ENCODE measurements at regions not wholly inside any gene's neighbourhood (a gene's known extent, or its start where the extent isn't known, plus 50 kb on each side); places are given as distances from the start of the nearest gene placed in this dataset.

DNA sequence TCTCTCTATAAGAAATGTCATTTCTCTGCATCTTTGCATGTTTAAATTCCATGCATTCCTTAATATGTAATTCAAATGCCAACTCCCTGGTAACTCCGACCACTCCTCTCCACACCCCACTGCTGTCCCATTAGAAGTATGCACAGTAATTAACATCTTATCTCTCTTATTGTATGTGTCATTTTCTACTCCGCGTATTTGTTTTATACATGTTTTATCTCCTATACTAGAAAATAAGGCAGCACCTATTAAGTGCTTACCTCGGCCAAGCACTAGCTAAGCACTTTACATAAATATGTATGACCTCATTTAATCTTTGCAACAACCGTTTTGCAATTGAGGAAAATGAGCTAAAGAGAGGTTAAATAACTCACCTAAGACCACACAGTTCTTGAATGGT is 469.8 kb downstream of the BCAT1 start:
- no peak for DNase-seq (ENCODE audit: low spot score)

DNA sequence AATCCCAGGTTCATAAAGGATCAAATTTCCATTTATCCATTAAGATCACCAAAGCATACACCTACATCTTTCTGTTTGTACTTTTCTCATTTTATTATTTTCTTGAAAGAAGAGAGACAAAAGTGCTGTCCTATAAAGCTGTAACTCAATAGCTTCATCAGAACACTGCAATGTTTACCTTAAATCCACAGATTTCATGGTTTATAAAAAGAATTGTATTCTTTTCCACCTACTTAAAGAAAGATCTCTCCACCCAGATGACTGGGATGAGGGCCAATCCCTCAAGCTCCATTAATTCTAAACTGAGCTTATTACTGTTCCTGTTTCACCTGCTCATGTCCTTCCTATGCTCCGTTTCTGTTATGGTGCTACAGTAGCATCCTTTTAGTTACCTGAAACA is 470.6 kb downstream of the BCAT1 start:
- DNase-seq (ENCODE audit: low spot score), result no peak

DNA sequence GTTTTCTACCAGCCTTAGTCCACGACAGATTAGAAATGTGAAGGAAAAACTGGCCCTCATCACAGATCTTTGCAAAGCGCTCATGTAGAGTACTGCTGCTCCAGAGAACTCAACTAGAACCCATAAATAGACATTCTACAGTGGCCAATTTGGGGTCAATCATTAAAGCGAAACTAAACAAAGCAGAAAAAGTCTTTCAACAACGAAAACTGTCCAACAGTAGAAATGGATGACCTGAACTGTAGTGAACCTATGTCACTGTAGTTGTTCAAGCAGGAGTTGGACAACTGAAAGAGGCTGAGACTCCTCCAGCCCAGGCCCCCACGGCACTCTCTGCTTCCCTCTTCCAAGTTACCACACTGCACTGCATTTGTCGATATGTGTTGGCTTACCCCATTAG is 472.6 kb downstream of the BCAT1 start:
- DNase-seq (ENCODE audit: low spot score), result no peak

DNA sequence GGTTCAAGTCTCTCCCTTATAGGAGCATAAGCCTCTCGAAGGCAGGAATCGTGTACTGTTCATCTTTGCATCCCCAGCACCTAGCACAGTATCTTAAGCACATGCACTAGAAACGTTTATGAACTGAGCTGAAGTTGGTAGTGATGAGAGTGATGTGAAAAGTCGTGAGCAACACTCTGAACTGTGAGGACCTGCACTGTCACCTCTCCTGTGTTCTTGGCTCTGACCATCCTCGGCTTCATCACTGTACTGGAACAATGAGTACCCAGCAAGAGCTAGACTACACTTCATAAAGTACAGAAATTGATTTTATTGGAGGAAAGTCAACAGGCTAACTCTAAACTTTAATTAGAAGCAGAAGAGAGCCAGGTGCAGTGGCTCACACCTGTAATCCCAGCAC is 473.6 kb downstream of the BCAT1 start:
- no peak for DNase-seq (ENCODE audit: low spot score)

DNA sequence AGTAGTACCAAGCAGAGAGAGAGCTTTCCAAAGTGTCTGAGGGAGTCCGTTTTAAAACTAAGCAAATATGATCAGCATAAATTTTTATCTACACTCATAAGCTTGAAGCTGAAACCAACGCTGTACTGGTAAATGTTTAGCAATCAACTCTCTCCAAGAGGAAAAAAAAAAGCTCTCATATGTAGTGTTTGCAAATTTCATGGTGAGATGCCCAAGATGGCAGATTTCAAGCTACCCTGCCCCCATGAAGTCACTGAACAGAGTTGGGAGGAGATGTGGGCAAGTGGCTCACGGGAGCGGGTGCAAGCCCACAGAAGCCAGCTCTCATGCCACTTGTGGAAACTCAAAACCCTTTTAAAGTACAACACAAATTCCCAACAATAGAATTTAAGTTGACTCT is 475.8 kb downstream of the BCAT1 start:
- DNase-seq (ENCODE audit: low spot score), result no peak

DNA sequence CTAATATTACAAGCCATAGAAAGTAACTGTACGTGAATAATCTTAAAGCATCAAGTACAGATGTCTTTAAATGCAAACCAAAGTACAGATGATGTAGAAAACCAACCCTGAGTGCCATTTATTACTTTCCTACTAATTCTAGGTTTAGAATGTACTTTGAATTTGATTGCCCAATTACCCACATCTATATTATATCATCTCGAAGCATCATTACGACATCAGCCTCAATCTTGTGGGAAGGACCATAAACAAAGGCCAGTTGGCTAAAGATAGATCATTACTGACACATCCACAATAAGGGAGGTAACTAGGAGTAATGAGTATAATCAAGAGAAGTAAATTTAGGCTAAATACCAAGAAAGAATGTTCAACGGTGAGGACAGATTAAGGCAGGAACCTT is 478.9 kb downstream of the BCAT1 start:
- no peak for DNase-seq (ENCODE audit: low spot score)

DNA sequence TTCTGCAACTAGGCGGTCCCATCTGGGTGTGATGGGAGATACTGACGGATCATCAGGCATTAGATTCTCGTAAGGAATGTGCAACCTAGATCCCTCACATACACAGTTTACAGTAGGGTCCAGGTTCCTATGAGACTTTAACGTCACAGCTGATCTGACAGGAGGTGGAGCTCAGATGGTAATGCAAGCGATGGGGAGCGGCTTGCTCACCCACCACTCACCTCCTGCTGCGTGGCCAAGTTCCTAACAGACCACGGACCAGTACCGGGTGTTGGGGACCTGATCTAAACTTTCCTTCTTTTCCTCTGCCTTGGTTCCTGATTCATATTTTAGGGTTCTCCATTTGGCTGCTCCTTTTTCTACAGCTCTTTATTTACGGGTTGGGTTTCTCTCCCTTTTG is 479.8 kb downstream of the BCAT1 start:
- DNase-seq (ENCODE audit: low spot score), result no peak

DNA sequence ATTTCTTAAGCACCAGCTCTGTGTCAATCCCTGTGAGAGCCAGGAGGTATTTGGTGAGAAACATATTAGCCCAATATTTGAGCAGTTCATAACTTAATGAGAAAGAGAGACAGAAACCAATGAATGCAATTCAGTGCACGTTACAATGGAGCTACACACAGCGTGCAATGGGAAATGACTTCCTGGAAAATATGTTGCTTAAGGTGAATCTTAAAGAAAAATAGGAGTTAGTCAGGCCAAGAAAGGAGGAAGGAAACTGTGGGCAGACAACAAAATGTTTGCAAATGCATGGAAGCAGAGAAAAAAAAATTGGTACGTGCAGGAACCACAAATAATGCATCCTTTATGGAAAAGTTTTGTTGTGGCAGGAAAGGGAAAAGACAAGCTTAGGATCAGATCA is 481.7 kb downstream of the BCAT1 start:
- DNase-seq (ENCODE audit: low spot score), result no peak

DNA sequence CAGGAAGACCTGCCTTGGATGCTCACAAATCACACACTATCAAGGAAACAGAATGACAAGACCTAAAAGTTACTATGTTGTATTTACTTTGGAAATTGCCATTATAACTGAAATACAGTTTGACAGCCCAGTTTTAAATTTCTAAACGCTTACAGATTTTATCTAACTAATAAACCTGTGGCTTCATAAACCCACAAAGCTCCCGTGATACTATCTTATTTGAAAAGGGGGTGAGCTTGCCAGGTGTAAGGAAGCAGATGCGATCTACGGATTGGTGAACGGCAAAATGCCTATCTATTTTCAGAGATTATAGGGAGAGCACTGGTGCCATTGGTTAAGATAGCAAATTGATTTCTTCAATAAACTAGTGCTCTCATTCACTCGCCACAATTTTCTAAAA is 485.5 kb downstream of the BCAT1 start:
- DNase-seq (ENCODE audit: low spot score), result no peak

DNA sequence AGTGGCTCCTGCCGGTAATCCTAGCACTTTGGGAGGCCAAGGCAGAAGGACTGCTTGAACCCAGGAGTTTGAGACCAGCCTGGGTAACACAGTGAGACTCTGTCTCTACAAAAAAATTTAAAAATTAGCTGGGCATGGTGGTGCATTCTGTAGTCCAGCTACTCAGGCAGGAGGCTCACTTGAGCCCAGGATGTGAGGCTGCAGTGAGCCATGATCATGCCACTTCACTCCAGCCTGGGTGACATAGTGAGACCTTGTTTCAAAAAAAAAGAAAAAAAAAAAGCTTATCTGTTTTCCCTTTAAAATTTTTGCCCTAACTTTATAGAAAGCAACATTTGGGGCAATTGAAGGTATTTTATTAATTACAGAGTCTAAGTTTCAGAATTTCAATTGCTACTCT is 486.0 kb downstream of the BCAT1 start:
- DNase-seq (ENCODE audit: low spot score), result no peak

DNA sequence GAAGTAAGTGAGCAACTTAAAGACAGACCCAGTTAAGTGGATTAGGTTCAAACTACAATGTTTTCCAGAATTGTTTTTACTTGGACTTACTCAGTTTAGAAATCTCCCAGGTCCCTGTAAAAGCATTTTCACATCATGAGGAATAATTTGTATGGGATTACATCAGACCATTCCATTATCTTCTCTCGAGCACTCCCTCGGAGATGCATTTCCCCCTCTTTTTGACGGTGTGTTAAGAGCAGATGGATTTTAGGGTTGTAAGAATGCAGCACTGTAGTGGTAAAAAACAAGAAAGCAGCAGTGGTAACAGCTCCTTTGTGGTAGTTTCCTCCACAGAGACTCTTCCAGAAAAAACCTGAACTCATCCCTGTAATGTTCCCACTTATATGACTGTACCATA is 488.4 kb downstream of the BCAT1 start:
- no peak for DNase-seq (ENCODE audit: low spot score)

DNA sequence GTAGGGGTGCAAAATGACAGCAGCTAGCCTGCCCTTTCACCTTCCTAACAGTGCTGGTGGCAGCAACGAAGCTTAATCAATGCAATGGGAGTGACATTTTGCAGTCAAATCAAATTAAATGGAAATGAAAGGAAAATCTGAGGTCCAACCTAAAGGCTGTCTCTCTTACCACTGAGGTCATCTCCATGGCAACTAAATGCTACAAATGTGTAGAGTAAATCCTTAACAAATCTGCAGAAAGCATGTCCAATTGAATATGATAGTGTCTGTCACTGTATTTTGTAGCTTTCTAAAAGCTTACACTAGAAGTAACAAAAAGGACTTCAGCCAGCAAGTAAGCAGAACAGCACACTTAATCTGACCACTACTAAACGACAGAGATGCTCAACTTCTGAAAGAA is 488.8 kb downstream of the BCAT1 start:
- no peak for DNase-seq (ENCODE audit: low spot score)

DNA sequence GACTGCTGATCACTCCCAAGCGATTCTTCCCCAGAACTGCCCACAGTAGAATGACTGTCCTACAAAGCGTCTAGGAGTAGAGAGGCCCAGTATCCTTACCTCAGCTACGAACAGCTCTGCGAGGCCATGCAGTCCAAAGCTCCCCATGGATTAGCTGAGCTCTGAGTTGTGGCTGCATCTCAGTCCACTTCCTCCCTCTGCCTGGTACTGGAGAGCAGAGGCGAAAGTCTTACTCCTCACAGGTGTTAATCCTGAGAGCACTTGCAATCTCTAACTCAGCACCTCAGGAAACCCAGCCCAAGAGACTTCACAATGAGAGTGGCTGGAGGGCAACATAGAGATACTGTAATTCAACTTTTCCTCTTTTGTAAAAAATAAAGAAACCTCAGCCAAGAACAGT is 493.1 kb downstream of the BCAT1 start:
- DNase-seq (ENCODE audit: low spot score), result no peak

DNA sequence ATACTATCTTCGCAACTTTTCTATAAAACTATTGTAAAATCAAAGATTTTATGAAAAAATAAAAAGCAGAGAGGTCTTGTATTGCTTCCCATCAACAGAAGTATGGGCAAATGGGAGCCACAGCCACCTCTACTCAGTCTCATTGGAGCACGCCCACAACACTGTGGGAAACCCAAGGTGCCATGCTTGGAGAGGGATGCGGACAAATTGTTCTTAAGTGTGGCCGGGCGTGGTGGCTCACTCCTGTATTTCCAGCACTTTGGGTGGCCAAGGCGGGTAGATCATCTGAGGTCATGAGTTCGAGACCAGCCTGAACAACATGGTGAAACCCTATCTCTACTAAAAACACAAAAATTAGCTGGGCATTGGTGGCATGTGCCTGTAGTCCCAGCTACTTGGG is 498.2 kb upstream of the SOX5 start:
- no peak for DNase-seq (ENCODE audit: low spot score)

DNA sequence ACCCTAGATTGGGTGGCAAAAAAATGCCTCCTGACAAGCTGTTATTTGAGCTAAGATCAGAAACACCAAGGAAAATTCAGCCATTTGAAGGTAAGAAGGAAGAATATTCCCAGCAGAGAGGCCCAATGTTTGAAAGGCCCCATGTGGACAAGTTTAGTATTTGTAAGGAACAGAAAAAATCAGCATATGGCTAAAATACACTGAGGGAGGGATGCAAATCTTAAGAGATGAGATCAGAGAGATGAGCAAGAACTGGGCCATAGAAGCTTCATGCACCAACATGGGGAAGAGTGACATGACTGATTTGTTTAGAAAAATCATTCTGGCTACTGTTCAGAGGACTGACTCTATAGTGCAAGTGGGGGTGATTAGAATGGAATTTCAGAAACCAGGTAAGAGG is 496.8 kb upstream of the SOX5 start:
- DNase-seq (ENCODE audit: low spot score), result no peak

DNA sequence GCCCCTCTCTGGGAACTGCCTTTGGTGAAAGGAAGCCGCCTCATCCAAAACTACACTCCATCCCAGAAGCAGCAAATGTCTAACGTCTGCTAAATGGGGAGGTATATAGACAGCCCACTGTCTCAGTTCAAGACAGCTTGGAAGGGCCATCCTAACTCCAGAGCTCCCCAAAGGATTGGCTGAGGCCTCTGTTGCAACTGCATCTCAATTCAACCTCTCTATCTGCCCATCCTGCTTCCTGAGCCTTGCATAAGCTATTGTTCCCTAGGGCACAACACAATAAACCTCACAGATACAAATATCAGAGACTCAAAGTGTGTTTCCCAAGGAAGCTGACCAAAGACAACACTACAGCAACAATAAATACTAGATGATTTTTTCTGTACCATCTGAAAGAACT is 495.2 kb upstream of the SOX5 start:
- no peak for DNase-seq (ENCODE audit: low spot score)

DNA sequence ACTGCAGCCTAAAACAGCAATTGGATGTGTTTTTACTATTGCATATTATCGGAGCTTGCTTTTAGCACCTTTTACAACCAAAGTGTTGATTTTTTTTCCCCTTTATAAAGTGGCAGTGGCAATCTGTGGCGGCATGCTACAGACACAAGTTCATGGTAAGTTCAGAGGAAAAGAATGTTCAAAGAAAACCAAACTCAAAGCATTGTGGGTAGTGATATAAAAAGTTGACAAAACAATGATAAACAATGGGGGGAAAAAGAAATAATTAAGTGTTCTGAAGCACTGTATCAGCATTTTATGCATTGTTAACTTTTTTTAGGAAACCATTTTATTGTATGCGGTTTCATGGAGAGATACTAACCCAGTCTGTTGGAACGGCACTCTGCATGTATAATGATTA is 492.0 kb upstream of the SOX5 start:
- DNase-seq (ENCODE audit: low spot score), result no peak

DNA sequence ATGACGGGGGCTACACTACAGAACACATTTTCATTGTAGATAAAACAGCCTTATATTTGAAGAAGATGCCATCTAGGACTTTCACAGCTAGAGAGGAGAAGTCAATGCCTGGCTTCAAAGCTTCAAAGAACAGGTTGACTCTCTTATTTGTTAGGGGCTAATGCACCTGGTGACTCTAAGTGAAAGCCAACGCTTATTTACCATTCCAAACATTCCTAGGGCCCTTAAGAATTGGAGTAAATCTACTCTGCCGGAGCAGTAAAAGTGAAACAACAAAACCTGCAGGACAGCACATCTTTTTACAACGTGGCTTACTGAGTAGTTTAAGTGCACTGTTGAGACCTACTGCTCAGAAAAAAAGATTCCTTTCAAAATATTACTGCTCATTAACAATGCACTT is 487.2 kb upstream of the SOX5 start:
- no peak for DNase-seq (ENCODE audit: low spot score)

DNA sequence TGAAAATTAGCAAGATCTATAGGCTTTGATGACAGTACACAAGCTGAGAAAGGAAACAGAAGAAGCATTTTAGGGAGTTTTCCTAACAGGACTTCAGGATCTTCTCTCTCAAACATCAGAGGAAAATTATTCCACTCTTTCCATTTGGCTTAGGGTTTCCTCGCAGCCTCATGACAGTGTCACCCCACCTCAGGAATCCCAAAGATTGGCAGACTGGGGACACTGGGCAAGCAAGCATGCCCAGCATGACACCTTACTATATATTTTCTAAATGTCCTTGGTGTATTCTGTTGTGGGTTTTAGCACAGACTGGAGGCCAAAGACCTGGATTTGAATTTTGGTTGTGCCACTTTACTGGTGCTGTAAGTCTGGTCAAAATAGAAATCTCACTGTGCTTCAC is 482.4 kb upstream of the SOX5 start:
- no peak for DNase-seq (ENCODE audit: low spot score)

DNA sequence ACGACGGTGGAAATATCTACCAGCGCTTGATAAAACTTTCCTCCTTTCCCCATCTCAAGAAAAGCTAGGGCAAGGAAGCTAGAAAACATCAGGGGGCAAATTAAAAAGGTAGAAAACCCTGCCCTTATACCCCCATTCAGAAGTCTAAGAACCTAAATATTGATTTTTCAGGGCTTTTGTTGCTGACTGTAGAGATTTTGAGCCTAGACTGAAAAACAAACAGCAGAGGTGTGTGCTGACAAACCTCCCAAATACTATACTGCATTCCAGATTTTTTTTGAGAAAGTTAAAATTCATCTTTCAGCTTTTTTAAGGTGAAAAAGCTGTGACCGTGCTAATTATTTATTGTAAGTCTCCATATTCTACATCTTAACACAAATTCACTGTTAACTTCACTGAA is 478.3 kb upstream of the SOX5 start:
- no peak for DNase-seq (ENCODE audit: low spot score)

DNA sequence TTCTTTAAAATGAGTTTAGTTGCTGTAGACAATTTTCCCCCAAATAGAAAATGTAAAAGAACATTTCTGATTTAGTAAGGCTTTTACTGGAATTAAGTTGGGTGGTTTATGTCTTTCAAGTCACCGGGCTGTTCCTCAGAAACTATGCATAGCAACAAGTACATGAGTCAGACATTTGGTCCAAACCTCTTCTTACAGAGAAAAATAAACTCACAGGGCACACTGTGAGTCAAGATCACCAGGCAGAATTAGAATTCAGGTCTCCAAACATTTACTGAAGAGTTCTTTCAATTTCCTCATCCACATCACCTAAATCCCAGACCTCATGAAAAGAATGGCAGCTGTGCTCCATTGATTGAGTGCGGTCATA is 476.1 kb upstream of the SOX5 start:
- DNase-seq (ENCODE audit: low spot score), result no peak

DNA sequence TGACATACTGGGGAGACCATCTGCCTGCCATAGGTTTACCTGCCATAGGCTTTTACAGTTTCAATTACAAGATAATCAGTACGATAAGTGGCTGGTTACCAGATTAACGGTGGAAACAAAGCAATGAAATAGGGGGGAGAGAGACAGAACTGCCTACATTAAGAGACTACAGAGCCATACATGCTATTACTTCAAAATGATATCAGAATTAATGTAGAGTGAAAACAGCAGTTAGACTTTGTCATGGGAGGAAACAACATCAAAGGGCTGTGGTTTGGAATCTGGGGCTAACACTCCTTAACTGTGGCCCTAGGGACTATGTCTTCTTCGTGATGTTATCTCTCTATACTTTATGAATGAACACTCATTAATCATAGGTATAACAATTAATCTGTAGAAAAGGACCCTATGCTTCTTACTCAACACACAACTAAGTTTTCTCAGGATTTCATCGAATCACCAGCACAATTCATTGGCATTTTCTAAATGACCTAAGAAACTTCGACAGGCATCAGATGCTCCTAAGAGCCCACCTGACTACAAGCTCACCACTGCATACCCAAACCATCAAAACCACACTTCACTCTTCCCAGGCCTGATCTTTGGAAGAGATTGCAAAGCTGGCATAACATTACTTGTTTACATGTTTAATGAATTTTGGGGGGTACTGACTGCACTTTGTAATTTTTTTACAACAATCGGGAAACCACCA is 475.6 kb upstream of the SOX5 start:
- no peak for DNase-seq (ENCODE audit: low spot score)

DNA sequence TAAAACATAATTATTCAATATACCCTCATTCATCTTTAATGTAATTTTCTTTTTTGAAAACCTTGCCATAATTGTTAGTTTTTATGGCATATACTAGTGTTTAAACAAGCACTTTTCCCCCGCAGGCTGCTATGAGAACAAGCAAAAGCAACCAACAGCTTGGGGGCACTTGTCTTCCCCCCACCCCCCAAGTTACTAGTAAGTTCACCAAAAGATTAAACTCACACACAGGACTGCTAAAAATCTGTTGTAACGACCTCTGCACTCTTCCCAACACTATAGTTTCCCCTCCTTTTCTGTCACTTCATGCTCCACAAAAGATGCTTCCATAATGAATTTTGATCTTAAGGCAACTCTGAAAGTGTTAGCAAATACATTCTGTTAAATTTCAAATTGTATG is 474.9 kb upstream of the SOX5 start:
- no peak for DNase-seq (ENCODE audit: low spot score)

DNA sequence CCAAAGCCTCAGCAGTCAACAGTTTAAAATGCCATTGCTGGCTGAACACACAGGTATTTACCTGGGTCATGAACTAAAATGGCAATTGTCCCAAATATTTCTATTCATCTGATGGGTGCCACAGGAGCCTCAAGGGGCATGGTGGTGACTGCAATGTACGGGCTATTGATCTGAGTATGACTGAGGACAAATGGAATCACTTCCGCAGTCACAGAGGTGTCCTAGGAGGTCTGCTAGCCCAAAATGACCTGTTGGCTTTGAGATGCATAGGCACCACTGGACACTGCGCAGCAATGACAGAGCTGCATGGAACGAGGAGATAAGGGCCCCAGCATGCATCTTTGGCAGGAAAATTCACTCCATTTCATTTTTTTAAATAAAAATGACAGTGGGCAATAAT is 474.1 kb upstream of the SOX5 start:
- DNase-seq (ENCODE audit: low spot score), result no peak

DNA sequence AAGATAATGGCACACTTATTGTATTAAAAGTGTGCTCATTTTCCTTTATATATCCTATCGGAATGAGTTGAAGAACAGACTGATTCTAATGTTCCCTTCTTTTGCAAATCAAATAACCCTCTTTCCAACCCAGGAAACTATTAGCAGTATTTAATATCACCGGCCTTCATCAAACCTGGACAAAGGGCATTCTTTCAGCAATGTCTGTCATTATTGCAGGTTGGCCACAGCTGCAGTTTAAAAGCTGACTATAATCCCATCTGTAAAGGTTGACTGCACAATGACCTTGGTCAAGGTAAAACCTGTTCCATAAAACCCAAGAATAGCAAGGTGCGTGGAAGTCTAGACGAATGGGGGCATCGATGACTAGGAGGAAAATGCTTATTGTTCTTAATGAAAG is 472.3 kb upstream of the SOX5 start:
- DNase-seq (ENCODE audit: low spot score), result no peak

Measured in HT-29 (cell line).